ENCODE measurements at regions not wholly inside any gene's neighbourhood (a gene's known extent, or its start where the extent isn't known, plus 50 kb on each side); places are given as distances from the start of the nearest gene placed in this dataset.

DNA sequence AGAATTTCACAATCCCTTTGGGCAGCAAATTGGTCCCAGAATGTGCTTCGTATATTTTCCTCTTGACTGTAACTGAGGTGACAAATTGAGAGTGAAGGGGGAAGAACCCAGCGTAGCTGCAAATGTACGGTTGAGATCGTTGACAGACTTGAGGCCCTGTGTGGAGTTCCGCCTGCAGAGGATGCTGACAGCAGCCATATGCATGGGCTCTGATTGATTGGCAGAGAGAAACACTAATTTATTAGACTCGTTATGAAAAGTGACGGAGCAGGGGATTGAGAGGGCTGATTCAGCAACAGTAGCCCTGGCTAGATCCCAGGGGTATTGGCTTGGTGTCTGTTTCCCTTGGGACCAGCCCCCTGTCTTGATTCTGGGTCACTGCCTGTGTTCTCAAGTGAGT is 930.1 kb upstream of the EEF2KMT start:
- Histone ChIP-seq H3K4me1 (ENCODE audit: insufficient read depth, low read length) (no peaks in the 10 kb centered on the region), H3F3A (ENCODE audit: low read length, unreplicated experiment) (no peaks in the 10 kb centered on the region), H3K4me2 (ENCODE audit: low read length) (no peak overlapping the region), H3K27ac (ENCODE audit: low read length) (no peak overlapping the region), H3K79me2 (ENCODE audit: low read length) (no peaks in the 10 kb centered on the region), H4K20me1 (ENCODE audit: low read length) (no peaks in the 10 kb centered on the region), H3K9ac (ENCODE audit: low read length) (no peak overlapping the region), H3K4me3 (ENCODE audit: low read length) (no peak overlapping the region), H3K9me2 (replicated peaks; ENCODE audit: low read length) (no peaks in the 10 kb centered on the region), H3K9me3 (ENCODE audit: low read length) (no peaks in the 10 kb centered on the region), H3K27me3 (ENCODE audit: low read length) (no peaks in the 10 kb centered on the region), H3K36me3 (ENCODE audit: low read depth, low read length) (no peaks in the 10 kb centered on the region), H2AFZ (ENCODE audit: low read length) (no peak overlapping the region)
- DNase-seq (no peak), ATAC-seq (no peak)
- intact Hi-C loops (cut with micrococcal nuclease) = no loop called here
- ChIA-PET POLR2A (ENCODE audit: unreplicated experiment) (no interaction called here), CTCF (no interaction called here)
- BruUV-seq (replicated peaks) = no TSS peak
- TF ChIP-seq EZH2phosphoT487 (IDR thresholded peaks at IDR 0.05; ENCODE audit: borderline replicate concordance, low read length) (no peak), CTCF (conservative IDR thresholded peaks at IDR 0.05; ENCODE audit: low read depth, low read length) (no peak), EZH2 (IDR thresholded peaks at IDR 0.05; ENCODE audit: low read length, unreplicated experiment) (no peak)

- Histone ChIP-seq H3K9me2 (replicated peaks; ENCODE audit: low read length) (no peaks in the 10 kb centered on the region), H2AFZ (ENCODE audit: low read length) (no peak overlapping the region), H3K36me3 (ENCODE audit: low read depth, low read length) (no peaks in the 10 kb centered on the region), H3K4me2 (ENCODE audit: low read length) (no peak overlapping the region), H3K9me3 (ENCODE audit: low read length) (no peaks in the 10 kb centered on the region), H3K4me1 (ENCODE audit: insufficient read depth, low read length) (no peaks in the 10 kb centered on the region), H3K27ac (ENCODE audit: low read length) (no peak overlapping the region), H3K4me3 (ENCODE audit: low read length) (no peak overlapping the region), H3K27me3 (ENCODE audit: low read length) (no peaks in the 10 kb centered on the region), H3K79me2 (ENCODE audit: low read length) (no peaks in the 10 kb centered on the region), H4K20me1 (ENCODE audit: low read length) (no peaks in the 10 kb centered on the region), H3K9ac (ENCODE audit: low read length) (no peak overlapping the region), H3F3A (ENCODE audit: low read length, unreplicated experiment) (no peaks in the 10 kb centered on the region)
- no peak for ATAC-seq
- intact Hi-C loops (cut with micrococcal nuclease) = no loop called here
- DNase-seq = no peak
- TF ChIP-seq EZH2phosphoT487 (IDR thresholded peaks at IDR 0.05; ENCODE audit: borderline replicate concordance, low read length) (no peak), EZH2 (IDR thresholded peaks at IDR 0.05; ENCODE audit: low read length, unreplicated experiment) (no peak), CTCF (conservative IDR thresholded peaks at IDR 0.05; ENCODE audit: low read depth, low read length) (no peak)
- POLR2A ChIA-PET (ENCODE audit: unreplicated experiment) = no interaction called here
- CTCF ChIA-PET = no interaction called here
- no TSS peak for BruUV-seq (replicated peaks)
Measured at GRCh38 chr16:6023449-6023848, 925.9 kb upstream of the EEF2KMT start.

- DNase-seq (no peak), ATAC-seq (no peak)
- H3K79me2 ChIP-seq (ENCODE audit: low read length) = no peaks in the 10 kb centered on the region
- H2AFZ ChIP-seq (ENCODE audit: low read length) = no peak overlapping the region
- no peak overlapping the region for H3K4me3 ChIP-seq (ENCODE audit: low read length)
- H3K9me2 ChIP-seq (replicated peaks; ENCODE audit: low read length) = no peaks in the 10 kb centered on the region
- TF ChIP-seq EZH2 (IDR thresholded peaks at IDR 0.05; ENCODE audit: low read length, unreplicated experiment) = no peak
- no peak for TF ChIP-seq CTCF (conservative IDR thresholded peaks at IDR 0.05; ENCODE audit: low read depth, low read length)
- no peak for TF ChIP-seq EZH2phosphoT487 (IDR thresholded peaks at IDR 0.05; ENCODE audit: borderline replicate concordance, low read length)
- BruUV-seq (replicated peaks) = no TSS peak
- intact Hi-C loops (cut with micrococcal nuclease) = no loop called here
- no peak overlapping the region for H3K4me2 ChIP-seq (ENCODE audit: low read length)
- ChIA-PET CTCF (no interaction called here), POLR2A (ENCODE audit: unreplicated experiment) (no interaction called here)
- H3K27ac ChIP-seq (ENCODE audit: low read length) = no peak overlapping the region
- H3K9ac ChIP-seq (ENCODE audit: low read length) = no peak overlapping the region
- H3K9me3 ChIP-seq (ENCODE audit: low read length) = no peaks in the 10 kb centered on the region
- no peaks in the 10 kb centered on the region for H3F3A ChIP-seq (ENCODE audit: low read length, unreplicated experiment)
- H3K36me3 ChIP-seq (ENCODE audit: low read depth, low read length) = no peaks in the 10 kb centered on the region
- H3K27me3 ChIP-seq (ENCODE audit: low read length) = no peaks in the 10 kb centered on the region
- H3K4me1 ChIP-seq (ENCODE audit: insufficient read depth, low read length) = no peaks in the 10 kb centered on the region
- no peaks in the 10 kb centered on the region for H4K20me1 ChIP-seq (ENCODE audit: low read length)
Measured at GRCh38 chr16:6021276-6021943, 923.8 kb upstream of the EEF2KMT start.
